WI38 (cell line): ENCODE measurements at regions not wholly inside any gene's neighbourhood (a gene's known extent, or its start where the extent isn't known, plus 50 kb on each side); places are given as distances from the start of the nearest gene placed in this dataset.

Experiments used
- H3K4me3 ChIP-seq: 2 replicates; pipeline ENCODE4 v1.5.1; 2011; ENCODE audit warnings: low read depth, mild to moderate bottlenecking, control low read depth, low read length
- TF ChIP-seq, protein P1 (sequence below): IDR thresholded peaks from 2 replicates; pipeline ENCODE4 v1.5.1; 2012; ENCODE audit warnings: low read depth, mild to moderate bottlenecking, control low read depth, low read length

DNA sequence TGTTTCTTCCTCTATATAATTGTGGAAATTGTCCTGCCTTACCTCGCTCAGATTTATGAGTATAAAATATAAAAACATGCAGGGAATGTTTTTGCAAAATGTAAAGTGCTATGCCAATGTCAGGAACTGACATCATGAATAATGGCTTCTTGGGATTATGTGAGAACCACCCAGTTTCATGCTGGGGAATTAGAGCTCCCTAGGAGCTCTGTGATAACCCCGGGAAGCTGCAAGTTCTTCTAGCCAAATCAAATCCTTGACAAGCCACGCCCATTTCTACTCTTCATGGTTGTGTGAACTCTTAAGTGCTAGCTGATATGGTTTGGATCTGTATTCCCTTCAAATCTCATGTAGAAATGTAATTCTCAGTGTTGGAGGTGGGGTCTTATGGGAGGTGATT, 85.9 kb upstream of the PAK3 start:
- TF ChIP-seq, protein P1, sequence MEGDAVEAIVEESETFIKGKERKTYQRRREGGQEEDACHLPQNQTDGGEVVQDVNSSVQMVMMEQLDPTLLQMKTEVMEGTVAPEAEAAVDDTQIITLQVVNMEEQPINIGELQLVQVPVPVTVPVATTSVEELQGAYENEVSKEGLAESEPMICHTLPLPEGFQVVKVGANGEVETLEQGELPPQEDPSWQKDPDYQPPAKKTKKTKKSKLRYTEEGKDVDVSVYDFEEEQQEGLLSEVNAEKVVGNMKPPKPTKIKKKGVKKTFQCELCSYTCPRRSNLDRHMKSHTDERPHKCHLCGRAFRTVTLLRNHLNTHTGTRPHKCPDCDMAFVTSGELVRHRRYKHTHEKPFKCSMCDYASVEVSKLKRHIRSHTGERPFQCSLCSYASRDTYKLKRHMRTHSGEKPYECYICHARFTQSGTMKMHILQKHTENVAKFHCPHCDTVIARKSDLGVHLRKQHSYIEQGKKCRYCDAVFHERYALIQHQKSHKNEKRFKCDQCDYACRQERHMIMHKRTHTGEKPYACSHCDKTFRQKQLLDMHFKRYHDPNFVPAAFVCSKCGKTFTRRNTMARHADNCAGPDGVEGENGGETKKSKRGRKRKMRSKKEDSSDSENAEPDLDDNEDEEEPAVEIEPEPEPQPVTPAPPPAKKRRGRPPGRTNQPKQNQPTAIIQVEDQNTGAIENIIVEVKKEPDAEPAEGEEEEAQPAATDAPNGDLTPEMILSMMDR, result no peak
- H3K4me3 ChIP-seq, result no peak overlapping the region

DNA sequence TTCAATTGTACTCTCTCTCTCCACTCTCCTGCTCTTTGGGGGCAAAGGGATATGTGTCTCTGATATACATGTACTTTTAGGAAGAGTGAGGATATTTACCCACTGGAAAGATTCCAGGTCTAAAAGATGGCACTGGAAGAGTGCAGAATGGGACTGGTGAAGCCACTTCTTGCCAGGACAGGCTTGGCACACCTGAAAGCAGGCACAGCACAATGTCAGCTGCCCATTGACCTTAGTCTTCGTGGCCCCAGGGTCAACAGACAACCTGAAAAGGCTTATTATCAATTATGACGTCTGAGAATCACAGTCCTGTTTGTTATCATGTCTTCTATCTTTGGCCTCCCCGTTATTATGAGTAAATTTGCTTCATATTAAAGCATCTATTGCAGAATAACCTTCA, 86.7 kb upstream of the PAK3 start:
- no peak overlapping the region for H3K4me3 ChIP-seq
- TF ChIP-seq, protein P1, result no peak

DNA sequence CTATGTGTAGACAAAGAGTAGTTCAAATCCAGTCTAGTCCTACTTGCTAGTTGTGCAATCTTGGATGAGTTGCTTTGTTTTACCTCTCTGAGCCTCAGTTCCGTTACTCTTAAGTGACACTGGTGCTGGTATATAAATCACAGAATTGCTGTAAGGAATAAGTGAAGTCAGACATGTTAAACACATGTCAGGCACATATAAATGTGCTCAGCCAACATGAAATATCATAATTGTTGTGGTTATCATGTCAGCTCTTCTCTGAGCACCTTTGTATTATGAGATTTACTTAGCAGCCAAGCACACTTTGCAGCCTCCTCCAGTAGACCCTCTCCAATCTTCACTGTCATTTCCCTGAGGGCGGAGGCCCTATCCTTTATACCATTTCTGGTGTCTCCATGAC, 87.9 kb upstream of the PAK3 start:
- TF ChIP-seq, protein P1, result no peak
- no peak overlapping the region for H3K4me3 ChIP-seq

DNA sequence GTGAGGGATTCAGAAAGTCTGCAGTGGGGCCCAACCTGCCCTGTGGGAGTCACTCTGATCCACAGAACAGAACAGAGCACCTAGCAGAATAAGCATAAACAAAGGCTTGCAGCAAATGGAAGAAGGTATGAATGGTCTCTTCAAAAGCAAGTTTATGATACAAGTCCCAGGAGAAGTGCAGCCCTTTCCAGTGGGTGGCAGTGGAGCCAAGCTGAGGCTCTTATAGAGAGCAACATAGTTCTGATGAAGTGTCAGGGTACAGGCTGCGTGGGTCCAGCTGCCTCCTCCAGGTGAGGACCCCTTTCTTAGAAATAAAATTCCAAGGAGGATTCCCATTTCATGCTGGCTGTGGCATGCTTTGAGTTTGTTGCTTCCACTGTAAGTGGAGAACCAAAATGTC, 88.8 kb upstream of the PAK3 start:
- TF ChIP-seq, protein P1, result no peak
- H3K4me3 ChIP-seq, result no peak overlapping the region

DNA sequence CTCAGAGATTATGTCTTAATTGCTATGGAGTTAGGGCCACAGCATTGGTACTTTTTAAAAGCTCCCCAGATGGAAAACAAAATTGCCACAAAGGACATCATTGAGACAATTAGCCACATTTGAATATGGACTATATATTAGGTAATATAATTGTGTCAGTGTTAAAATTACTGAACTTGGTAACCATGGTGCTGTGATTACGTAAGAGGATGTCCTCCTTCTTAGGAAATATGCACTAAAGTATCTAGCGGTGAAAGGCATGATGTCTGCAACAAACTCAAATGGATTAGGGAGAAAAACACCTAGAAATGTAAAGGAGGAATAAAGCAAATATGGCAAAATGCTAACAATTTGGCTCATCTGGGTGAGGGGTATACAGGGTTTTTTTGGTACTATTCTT, 89.9 kb upstream of the PAK3 start:
- H3K4me3 ChIP-seq, result no peak overlapping the region
- TF ChIP-seq, protein P1, result no peak

DNA sequence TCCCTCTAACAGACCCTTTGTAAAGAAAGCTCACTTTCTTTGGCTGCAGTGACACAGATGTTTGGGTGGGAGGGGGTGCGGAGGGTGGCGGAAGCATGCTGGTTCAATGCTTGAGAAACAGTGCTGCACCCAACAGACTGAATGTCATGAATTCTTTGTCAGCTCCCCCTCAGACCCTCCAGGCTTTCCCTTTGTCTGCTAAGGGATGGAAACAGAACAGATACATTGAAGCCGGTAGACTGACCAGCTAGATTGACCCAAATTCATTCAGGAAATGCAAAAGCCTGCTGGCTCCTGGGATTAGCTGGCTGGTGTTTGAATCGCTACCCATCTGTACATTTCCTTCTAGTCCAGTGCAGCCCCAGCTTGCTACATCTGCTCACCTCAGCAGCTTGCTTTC, 90.8 kb upstream of the PAK3 start:
- no peak overlapping the region for H3K4me3 ChIP-seq
- TF ChIP-seq, protein P1, result no peak

DNA sequence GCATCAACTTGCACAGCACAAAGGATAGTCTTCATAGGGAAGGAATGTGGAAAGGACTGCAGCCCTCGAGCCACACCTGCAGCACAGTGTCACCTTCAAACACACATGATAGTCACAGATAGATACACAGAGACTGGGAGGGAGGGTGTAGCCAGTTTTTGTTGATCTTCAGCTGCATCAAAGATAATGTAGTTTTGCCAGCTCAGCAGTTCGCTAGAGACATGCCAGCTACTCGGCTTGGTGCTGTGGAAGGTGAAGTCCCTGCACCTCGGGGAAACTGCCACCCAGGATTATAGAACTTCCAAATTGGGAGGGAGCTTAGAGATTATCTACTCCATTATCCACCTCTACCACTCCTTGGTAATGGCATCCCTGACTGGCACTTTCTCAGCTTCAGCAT, 92.9 kb upstream of the PAK3 start:
- no peak overlapping the region for H3K4me3 ChIP-seq
- TF ChIP-seq, protein P1, result no peak
